IPS-NIHi7 (cell line): ENCODE measurements at regions not wholly inside any gene's neighbourhood (a gene's known extent, or its start where the extent isn't known, plus 50 kb on each side); places are given as distances from the start of the nearest gene placed in this dataset.

Experiments
- DNase-seq: peaks from one replicate; pipeline ENCODE4 v3.0.0; 2012; ENCODE audit warnings: mixed read lengths; ENCODE audit errors: extremely low spot score

DNA sequence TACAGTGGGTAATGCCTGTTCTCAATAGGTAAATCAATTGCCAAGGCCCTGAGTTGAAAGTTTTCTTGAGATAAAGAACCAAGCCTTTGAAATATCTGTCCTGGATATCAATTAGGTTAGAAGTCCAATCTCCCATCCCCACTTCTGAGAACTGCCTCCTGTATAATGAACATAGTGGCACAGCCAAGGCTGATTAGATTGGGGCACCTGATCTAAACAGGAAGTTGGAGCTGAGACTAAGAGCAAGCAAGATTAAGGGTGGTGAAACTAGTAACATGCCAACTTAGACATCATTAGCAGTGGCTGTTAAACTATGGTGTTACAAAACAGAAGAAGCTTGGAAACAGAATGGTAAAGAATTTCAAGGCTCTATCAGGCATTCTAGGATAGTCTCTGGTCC, 137.7 kb upstream of the TMEM108 start:
- no peak for DNase-seq

DNA sequence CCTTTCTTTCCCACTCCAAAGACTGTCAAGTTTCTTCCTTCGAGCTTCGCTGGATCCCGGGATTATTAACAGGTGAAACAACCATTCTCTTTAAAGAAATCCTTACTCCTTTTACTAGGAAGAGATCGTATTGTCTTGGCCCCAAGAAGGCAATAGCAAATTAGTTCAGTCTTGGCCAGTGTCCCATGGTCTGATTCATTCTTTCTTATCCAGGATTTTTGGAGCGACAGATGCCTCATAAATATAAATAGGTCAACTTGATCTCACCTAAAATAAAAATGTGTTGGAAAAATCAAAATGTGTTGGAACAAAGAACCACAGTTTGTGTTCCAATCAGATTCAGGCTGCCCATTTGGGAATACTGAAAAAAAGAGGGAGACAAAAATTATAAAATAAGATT, 140.1 kb upstream of the TMEM108 start:
- DNase-seq = no peak

DNA sequence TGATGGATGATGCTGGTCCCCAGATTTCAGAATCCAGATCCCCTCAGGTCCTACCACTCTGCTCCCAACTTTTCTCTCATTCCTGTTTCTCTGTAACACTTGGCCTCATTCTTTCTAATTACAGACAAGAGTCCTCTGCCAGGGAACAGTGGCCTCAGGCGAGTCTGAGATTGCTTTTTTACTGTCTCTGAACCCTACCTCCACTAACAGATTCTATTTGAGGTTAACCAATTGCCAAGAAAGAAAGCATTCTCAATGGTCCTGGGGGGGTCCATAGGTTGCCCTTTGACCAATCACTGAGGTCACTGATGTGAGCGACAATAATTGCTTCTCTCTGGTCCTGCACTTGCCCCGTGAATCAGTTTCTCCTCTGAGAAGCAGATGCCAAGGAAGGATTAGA, 145.2 kb upstream of the TMEM108 start:
- no peak for DNase-seq

DNA sequence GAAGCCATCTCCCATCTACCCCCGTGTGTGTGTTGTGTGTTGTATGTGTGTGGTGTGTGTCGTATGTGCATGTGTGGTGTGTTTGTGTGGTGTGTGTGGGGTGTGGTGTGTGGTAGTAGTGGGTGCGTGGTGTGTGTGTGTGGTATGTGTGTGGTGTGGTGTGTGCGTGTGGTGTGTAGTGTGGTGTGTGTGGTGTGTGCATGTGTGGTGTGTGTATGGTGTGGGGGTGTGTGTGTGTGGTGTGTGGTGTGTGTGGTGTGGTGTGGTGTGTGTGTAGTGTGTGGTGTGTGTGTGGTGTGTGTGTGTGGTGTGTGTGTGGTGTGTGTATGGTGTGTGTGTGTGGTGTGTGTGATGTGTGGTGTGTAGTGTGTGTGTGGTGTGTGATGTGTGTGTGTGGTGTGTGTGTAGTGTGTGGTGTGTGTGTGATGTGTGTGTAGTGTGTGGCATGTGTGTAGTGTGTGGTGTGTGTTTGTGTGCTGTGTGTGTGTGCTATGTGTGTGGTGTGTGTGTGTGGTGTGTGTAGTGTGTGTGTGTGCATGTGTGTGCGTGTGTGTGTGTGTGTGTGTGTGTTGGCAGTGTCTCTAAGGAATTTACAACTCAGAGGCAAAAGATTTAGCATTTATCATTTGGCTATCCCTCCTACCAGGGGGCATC, 156.3 kb upstream of the TMEM108 start:
- DNase-seq = no peak

DNA sequence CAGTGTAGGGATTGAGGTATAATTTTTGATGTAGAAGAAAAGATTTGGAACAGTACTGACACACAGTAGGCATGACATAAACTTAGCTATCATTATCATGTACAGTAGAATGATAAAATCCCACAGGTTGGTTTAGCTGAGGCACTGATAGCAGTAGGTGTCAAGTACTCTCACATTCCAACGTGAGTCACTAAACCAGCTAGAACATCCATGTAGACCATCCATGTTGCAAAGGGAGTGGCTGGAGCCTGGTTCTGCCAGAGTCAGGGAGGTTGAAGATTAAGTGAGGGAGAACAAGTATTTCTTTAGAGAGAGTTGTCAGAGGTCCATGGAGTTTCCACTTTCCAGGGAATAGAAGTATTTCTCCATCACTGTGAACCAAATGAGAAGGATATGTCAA, 157.2 kb upstream of the TMEM108 start:
- DNase-seq = no peak

DNA sequence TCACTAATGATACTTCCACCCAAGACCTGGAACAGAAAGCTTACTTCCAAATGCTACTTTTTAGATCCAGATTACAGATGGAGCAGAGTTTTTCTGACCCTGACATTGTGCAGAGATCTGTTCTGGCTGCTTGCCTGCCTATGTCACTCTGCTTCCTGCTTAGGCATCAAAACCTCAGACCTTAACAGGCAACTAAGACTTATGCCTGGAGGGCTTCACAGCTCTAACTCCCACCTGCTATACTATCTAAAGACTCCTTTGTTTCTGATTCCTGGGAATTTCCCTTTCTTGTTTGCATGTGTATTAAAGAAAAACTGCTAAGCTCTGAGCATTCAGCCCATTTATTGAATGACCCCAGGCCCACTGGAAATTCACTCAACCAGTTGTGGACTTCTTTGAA, 157.4 kb upstream of the NPHP3 start:
- DNase-seq = peak; percentile 56

DNA sequence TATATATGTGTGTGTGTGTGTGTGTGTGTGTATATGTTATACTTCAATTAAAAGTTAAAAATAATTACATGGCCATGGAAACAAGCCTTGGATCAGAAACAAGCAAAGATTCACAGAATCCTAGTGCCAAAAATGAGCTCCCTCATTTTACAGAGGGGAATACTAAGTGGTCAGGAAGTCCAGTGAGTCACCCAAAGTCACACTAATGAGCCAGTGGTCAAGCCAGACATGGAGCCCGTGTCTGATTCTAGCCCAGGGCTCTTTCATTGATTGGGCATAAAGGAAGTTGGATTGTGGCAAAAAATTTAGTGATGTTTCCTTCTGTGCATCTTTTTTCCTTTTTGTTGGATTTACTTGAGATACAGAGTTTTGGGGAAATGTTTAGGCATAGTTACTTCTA, 152.5 kb upstream of the NPHP3 start:
- DNase-seq = no peak

DNA sequence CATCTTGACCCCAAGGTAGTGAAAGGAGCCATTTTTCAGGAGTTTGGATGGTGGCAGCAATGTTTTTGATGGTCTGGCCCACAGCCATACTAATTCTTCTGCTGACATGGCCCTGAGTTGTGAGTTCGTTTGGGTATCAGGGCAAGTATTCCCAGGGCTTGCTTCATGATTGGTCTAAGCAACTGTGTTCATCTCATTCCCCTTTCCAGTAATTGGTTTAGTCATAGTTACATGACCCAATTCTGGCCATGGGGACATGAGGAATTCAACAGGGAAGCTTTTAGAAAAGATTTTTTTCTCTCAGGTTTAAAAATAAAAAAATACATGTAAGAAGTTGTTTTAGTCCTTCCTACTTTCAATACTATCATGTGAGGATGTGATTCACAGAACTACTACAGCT, 150.5 kb upstream of the NPHP3 start:
- DNase-seq = no peak

DNA sequence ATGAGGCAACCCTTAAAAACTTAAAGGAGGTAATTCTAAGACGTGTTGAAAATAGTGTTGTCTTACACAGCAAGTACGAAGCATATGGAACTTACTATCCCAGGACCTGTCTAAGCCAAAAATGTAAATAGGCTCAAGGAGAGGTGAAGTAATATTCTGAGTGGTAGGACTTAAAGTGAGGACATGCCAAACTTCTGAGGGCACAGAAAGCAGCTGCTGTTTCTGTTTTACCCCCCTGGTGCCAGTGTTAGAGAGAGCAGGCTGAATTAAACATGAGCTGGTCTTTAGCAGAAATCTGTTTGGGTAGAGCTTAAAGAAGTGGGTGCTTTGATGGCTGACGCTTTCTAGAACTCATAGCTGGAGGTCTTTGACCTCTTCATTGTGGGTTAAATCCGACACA, 149.7 kb upstream of the NPHP3 start:
- no peak for DNase-seq

DNA sequence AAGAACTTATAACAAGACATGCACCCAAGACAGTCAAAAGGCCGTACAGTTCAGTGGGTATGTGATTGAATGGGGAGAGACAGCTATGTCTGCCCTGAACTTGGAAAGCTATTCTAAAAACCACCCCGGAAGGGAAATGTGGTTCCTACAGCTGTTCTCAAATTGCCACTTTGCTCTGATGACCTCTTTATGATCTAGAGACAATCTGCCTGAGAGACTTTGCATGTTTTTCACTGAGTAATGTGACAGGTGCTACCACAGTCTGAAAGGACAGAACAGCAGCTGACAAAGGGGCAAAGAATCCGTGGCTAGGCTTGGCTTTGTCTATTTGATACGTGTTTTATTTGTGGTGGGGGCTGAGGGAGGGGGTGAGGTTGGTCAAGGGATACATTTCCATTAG, 148.3 kb upstream of the NPHP3 start:
- no peak for DNase-seq

DNA sequence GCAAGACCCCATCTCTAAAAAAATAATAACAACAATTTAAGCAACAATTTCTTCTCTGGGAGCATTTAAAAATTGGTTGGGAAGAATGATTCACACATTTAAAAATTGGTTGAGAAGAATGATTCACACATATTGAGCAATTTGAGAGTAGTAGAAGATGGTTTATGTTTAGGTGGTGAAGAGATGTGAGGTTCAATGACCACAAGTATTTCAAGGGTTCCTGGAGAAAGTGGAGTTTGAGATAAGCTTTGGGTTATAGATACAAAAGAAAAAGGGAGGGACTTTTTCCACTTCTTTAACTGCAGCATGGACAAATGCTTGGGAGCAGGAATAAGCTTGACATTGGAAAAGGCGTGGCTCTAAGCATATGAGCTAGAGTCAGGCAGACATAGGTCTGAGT, 145.7 kb upstream of the NPHP3 start:
- no peak for DNase-seq

DNA sequence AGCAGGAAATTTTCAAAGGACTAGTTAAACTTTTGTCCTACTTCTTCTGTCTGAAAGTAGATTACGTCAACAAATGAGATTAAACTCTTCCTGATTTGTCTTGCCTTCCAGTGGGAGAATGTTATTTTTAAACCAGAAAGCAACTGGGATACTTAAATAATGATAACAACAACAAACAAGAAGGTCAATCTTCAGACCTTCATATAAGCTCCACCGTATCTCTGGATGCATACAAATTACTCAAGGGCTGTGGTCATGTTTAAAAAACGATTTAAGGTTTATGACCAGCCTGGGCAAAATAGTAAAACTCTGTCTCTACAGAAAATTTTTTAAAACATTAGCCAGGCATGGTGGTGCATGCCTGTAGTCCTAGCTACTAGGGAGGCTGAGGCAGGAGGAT, 145.3 kb upstream of the NPHP3 start:
- DNase-seq = no peak

DNA sequence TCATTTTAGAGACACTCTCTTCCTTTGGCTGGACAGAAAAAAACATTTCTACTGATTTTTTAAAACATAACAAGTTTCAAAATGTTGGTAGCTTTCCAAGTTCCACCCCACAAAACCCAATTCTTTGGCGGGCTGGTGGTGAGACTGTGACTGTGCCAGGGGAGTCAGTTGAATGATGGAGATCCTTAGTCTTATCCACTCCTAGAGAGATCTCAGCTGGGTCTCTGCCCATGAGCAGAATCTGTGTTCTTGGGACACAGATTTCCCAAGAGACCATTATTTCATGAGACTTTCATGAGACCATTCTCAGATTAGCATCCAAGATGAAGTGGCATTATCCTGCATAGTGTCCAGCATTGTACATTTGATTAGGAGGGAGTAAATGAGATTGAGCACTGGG, 135.1 kb upstream of the NPHP3 start:
- no peak for DNase-seq

DNA sequence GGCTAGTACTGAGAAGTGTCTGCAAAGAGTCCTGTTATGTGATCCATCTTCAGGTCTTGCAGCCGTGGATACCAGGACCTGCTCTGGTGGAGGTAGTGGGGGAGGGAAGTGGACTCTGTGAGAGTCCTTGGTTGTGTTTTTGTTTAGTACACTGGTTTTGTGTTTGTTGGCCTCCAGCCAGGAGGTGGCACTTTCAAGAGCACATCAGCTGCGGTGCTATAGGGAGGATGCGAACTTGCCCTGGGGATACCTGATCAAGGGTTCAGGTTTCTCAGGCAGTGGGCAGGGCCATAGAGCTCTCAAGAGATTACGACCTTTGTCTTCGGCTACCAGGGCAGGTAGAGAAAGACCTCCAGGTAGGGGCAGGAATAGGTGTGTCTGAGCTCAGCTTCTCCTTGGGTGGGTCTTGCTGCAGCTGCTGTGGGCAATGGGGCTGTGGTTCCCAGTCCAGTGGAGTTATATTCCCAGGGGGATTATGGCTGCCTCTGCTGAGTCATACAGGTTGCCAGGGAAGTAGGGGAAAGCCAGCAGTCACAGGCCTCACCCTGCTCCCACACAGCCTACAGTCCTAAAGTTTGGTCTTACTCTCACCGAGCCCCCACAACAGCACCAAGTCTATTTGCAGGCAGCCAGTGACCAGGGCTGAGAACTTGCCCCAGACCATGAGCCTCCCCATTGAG, 132.8 kb upstream of the NPHP3 start:
- DNase-seq = no peak

DNA sequence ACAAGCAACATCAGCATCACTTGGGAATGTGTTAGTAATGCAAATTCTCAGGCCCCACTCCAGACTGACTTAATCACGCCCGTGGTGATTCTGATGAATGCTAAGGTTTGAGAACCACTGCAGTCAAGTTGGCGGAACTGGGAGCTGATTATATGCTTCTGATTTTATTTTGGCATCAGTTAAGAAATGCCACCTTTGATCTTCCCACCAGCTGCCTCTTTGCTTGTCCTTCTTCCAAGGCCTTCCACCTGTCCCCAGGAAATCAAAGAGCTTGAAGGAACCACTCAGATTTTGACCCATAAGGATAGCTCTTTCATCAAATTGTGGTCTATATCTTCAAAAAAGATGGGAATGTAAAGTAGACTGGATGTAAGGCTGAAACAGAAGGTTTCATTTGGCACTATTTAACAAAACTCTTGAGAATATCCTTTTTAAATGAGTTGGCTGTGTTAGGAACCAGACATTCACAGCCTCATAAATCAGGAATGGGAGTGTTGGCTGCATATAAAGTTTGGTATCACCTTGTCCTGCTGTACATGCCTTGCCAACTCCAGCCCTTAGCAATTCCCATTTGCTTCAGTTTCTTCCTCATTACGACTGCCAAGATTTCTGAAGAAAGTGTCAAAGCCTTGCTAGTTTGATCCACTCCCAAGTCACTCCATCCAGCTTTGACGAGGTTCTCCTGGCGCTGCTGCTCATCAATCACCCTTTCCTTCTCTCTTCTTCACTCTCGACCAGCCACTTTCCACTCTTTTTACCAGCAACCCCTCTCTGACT, 125.8 kb upstream of the NPHP3 start:
- DNase-seq = no peak

DNA sequence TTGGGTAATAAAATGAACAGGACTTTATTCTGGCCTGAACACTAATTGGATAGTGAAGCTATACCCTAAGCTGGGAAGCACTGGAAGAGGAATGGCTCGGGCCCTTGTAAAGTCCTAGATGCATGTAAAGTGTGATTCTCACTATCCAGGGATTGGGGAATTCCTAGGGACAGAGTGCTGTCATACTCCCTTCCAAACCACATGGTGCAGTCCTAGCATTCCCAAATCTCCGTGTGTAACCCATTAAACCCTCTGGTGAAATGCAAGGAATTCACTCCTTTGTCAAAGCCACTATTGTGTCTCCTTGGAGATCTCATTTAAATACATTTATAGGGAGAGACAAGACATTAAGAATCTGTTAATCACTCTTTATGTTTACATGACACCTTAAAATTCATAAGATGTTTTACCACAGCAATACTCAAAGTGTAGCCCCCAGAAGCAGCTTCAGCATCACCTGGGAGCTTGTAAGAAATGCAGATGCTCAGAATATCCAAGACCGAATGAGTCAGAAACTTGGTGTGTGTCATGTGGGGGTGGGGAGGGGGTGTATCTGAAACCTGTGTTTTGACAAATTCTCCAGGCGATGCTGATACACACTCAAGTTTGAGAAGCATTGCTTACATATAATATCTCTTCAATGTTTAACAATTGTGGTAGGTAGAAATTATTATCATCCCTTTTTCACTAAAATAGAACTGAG, 121.8 kb upstream of the NPHP3 start:
- DNase-seq = peak; percentile 40

DNA sequence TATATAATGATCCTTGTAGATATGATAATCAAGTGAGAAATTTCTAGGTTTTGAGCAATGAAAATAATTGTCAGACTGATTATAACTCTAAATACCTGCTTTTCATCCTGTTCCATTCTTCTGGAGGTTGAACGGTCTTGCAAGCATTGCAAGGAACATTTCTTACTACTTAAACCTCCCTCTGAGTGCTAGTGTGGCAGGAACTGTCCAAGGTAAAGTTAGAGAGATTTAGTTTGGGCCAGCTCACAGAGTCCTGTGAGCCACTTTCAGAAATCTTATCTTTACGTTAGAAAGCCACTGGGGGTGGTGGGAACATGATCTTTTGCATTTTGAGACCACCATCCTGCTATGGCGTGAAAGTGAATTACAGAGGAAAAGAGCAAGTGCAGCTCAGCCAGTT, 121.1 kb upstream of the NPHP3 start:
- DNase-seq = no peak

DNA sequence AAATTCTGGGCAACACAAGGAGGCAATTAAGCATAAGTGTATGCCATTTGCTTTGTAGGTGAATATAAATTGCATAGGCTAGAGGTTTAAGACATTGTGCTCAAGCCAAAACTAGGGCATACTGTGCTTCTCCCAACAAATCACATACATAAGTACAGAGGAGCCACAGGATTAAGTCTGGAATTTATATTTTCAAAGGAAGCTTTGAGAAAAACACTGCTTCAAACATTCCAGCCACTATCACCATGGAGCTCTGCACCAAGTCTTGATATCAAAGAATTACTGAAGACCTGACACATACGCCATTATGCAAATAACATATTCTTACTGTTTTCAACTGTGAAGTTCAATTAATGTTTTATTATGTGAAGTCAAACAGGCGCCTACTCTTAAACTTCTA, 119.4 kb upstream of the NPHP3 start:
- DNase-seq = no peak

DNA sequence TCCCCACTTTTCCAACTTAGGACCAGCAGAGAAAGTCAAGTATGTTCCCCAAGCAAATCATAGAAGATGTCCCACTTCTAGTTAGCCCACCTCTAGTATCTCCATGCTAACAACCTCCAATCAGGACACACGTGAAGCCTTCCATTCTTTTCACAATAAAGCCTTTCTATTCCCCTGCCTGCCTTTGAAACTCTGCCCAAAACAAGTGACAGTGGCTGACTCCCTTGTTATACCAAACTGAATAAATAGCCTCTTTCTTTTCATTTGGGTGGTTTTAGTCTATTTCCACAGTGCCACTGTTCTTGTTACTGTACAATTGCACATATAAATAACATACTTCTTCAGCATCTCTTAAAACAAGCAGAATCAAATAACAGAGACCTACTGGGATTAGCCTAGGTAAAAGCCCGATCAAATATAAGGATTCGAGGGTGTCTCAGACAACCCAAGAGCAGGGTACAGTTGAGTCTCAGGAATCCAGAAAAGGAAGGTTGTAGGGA, 118.0 kb upstream of the NPHP3 start:
- no peak for DNase-seq

DNA sequence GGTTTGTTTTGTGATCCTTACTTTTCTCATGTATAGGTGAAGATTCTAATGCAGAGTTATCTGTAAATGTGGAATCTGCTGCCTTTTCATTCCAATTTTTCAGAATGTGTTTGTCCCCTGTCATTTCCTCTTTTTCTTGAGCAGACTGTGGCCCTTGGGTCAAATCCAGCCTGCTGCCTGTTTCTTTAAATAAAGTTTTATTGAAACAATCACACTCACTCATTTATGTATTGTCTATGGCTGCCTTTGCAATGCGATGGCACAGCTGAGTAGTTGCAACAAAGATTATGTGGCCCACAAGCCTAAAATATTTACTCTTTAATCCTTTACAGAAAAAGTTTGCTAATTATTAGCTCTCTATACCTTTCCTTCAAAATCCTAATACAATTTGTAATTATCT, 116.3 kb upstream of the NPHP3 start:
- no peak for DNase-seq

DNA sequence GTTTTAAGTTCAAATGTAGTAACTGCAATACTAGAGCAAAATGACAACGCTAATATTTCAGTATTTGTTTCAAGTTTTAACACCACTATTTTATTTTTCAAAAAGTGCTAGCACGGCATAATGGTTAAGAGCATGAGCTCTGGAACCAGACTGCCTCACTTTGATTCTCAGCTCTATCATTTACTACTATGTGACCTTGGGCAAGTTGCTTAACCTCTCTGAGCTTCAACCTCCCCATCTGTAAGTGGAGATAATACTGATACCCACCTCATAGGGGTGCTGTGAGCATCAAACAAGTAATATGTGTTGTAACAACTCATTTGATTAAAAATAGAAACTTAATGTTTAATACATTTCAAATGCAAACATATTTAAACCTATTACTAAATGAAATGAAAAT, 115.4 kb upstream of the NPHP3 start:
- no peak for DNase-seq

DNA sequence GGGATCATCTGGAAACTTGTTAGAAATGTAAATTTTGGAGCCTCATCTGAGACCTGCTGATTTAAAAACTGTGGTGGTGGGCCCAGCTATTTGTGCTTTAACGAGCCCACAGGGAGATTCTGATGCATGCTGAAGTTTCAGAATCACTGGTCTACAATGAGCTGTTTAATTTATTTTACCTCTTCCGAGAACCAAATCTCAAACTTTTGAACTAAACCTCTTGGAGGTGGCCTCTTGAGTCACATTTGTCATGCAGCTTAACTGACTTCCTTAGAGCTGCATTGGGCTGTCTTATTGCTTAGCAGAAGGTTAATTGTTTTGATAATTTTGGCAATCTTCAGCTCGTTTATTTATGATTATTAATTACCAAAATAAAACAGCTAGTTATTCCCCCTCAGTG, 112.1 kb upstream of the NPHP3 start:
- no peak for DNase-seq
